NCI-H446 treated with DMSO at 0.1 percent for 48 hours (cell line): ENCODE measurements at regions not wholly inside any gene's neighbourhood (a gene's known extent, or its start where the extent isn't known, plus 50 kb on each side); places are given as distances from the start of the nearest gene placed in this dataset.

ENCODE experiments used
- DNase-seq: peaks from one replicate; lab custom pipeline; 2025; lab: John Stamatoyannopoulos, UW

GRCh38 chr4:56240554-56241174 is 146.6 kb downstream of the AASDH start:
- no peak for DNase-seq

GRCh38 chr4:56238251-56238650 is 149.0 kb downstream of the AASDH start:
- no peak for DNase-seq

GRCh38 chr4:56235725-56236124 is 151.6 kb downstream of the AASDH start:
- DNase-seq: no peak

- DNase-seq: no peak
Measured at GRCh38 chr4:56235011-56235410, 152.3 kb downstream of the AASDH start.

- no peak for DNase-seq
Measured at GRCh38 chr4:56234098-56234497, 153.2 kb downstream of the AASDH start.

- no peak for DNase-seq
Measured at GRCh38 chr4:56231410-56231809, 155.9 kb downstream of the AASDH start.

- no peak for DNase-seq
Measured at GRCh38 chr4:56229947-56230346, 157.3 kb downstream of the AASDH start.

GRCh38 chr4:56227301-56227835 is 159.9 kb downstream of the AASDH start:
- no peak for DNase-seq

- DNase-seq: no peak
Measured at GRCh38 chr4:56226579-56226978, 160.7 kb downstream of the AASDH start.

GRCh38 chr4:56224641-56225040 is 162.7 kb downstream of the AASDH start:
- DNase-seq: no peak

GRCh38 chr4:56222514-56222913 is 164.8 kb downstream of the AASDH start:
- DNase-seq: no peak

GRCh38 chr4:56220261-56220660 is 167.0 kb downstream of the AASDH start:
- DNase-seq: no peak

- no peak for DNase-seq
Measured at GRCh38 chr4:56219447-56219846, 167.8 kb downstream of the AASDH start.

- DNase-seq: no peak
Measured at GRCh38 chr4:56218230-56218895, 168.9 kb downstream of the AASDH start.

- DNase-seq: no peak
Measured at GRCh38 chr4:56217343-56217890, 169.9 kb downstream of the AASDH start.

GRCh38 chr4:56215901-56216300 is 171.4 kb downstream of the AASDH start:
- no peak for DNase-seq

GRCh38 chr4:56215141-56215783 is 172.0 kb downstream of the AASDH start:
- no peak for DNase-seq

GRCh38 chr4:56213543-56213942 is 173.7 kb downstream of the AASDH start:
- no peak for DNase-seq

- DNase-seq: no peak
Measured at GRCh38 chr4:56212774-56213173, 174.5 kb downstream of the AASDH start.

- no peak for DNase-seq
Measured at GRCh38 chr4:56211202-56211601, 176.1 kb downstream of the AASDH start.

- DNase-seq: no peak
Measured at GRCh38 chr4:56210397-56210796, 176.9 kb downstream of the AASDH start.

- no peak for DNase-seq
Measured at GRCh38 chr4:56209767-56210166, 177.5 kb downstream of the AASDH start.

- DNase-seq: no peak
Measured at GRCh38 chr4:56208103-56208502, 179.2 kb downstream of the AASDH start.
